GM18858 (cell line): ENCODE measurements at regions not wholly inside any gene's neighbourhood (a gene's known extent, or its start where the extent isn't known, plus 50 kb on each side); places are given as distances from the start of the nearest gene placed in this dataset.
"Not testable (repeated sequence)": the region's sequence is repeated elsewhere in the genome, so short reads cannot be mapped to it uniquely, and the experiment has no call there.

Experiments used
- ATAC-seq: cut with Tn5 transposase; IDR thresholded peaks from one replicate; pipeline ENCODE4 v1.9.1; 2021; ENCODE audit not compliant: unreplicated experiment

DNA sequence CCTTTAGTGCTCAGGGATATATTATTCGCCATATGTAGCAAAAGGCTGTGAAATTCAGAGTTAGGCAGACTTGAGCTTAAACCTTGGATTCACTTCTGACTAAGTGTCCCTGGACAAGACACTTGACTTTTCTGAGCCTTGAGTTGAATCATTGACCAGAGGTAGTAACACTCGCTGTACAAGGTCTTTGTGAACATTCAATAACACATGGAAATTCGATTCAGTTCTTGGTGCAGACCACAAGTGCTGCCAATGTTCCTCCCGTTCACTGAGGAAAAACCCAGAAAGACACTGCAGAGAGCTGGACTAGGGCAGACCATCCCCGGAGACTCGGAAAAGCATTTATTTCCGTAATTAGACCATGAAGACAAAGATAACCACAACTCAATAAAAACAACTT is 901.4 kb downstream of the AACS start:
- no peak for ATAC-seq

DNA sequence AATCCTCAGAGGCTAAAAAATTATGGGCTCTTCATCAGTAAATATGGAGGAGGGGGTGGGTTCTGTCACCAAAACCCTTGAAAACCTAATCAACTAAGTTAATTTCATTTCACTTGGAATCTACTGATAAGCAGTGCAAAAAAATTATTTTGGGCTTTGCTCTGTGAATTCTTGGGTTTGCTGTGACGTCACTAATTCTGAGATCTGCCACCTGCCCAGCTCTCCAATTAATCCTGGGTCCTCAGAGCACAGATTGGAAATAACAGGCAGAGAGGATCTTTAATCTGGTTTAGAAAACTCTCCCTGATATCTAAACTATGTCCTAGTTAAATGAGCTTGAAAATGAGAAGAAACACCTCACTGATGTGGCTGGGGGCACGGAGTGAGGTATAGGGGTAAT is 903.2 kb downstream of the AACS start:
- ATAC-seq, result no peak

- no peak for ATAC-seq
These were observed 906.7 kb downstream of the AACS start for GRCh38 chr12:125971981-125972380.

DNA sequence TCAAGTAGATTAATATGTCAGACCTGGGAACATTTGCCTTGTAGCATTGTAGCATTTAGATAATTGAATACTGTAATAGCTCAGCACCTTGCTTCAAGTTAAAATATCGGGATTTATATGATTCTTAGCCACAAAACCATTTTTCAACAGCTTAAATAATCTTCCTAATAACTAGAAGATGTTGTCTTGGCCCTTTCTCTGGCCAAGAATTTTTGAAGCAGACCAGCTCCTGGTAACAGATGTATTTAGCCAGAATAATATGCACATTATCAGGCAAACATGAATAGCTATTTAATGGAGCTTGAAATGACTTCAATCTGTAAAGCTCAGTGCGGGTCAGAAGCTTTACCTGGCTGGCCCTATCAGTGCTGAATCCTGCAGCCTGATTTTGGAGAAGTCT is 913.1 kb downstream of the AACS start:
- no peak for ATAC-seq

DNA sequence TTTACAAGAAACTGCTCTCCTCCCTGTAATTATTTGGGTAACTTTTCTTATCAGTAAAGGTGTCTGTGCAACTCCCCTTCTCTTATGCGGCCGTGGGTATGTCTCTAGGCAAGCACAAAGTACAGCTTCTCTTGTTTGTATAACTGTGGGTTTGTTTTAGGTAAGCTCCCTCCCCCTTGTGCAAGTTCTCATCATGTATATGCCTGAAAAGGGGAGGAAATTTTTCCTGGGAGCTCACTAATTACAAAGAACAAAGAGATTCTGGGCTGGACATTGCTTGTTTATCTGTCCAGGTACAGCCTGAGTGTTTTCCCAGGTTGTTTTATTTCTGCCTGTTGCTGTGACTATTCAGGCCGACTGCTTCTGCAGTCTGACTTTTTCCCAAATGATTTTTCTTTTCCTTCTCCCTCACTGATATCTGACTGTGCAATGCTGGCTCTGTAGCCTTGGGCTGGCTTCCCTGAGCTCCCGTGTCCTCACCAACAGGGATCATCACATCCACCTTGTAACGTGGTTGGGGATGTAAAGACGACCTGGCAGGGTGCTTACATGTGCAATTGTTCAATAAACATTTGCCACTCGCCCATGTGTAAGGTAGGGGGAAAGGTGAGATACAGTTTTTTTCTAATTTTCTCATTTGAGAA is 916.5 kb downstream of the AACS start:
- ATAC-seq, result no peak

DNA sequence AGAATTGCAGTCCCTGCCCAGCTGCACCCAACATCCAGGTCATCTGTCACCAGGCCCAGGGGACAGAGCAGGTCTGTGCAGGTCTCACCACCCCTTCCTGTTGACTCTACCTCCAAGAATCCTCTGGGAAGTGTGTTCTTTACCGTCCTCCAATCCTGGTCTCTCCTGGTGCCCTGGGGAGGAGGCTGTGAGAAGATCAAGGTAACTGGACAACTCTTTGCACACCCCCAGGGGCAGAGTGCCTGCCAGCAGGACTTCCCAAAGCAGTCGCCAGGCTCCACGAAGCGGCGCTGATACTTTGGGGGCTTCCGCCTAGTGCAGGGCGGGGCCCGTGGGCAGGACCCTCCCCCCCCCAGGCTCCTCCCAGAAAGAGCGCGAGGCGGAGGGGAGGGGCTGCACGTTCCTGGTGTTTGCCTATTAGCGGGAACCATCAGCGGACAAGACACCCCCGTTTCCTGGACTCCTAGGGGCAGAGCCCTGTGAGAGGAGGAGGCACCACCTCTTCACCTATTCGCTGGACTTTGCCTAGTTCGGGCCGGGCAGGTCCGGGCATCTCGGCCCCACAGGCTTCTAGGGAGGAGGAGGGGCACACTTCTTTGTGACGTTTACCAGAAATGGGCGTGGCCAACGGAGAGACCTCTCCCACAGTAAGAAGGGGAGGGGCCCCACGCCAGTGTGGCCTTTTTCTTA is 918.0 kb downstream of the AACS start:
- no peak for ATAC-seq

DNA sequence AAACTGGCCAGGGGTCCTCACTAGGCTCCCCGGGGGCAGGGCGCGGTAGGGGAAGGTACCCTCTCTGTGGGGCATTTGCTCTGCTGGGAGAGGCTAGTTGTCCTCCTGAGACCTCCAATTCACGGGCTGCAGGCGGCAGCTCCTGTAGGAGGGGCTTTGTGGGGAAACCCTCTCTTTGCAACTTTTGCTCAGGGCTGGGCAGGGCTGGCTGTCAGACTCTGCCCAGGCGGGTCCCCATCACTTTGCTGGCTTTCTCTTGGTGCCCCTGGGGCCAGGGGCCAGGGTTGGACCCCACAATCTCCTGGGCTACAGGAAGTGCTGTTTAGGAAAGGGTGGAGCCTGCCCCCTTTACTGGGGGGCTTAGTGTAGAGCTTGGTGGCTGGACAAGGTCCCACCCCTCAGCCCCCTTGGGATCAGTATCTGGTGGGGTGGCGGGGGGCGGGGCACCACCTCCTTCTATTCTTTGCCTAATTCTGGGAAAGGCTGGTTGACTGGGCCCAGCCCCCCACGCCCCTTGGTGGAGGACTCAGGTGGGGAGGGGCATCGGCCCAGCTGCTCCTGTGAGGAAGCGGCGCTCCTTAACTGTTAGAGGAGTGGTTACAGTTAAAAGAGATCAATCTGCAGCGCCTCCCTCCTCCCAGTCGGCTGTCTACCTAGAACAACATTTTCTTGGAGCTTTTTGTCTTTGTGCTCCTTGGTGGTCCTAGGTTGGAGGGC is 918.7 kb downstream of the AACS start:
- ATAC-seq, result no peak

GRCh38 chr12:125988545-125988944 is 923.3 kb downstream of the AACS start:
- no peak for ATAC-seq

- no peak for ATAC-seq
These were observed 924.5 kb downstream of the AACS start for GRCh38 chr12:125989696-125990095.

DNA sequence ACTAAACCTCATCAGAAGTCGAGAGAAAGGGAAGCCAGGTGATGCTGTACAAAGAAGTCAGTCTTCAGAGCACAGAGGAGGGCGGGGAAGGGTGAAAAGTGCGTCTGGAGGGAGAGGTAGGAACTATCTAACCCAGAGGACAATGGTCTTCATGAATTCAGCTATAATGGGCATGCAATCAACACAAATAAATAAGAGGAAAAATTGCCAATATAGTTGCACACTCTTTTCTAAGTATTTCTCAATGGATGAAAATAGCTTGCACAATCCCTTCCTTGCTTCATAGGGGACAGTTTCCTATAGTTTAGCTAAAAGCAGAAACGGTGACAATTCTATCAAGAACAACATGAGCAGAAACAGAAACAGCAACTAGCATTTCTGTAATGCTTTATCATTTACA is 931.2 kb downstream of the AACS start:
- ATAC-seq, result no peak

DNA sequence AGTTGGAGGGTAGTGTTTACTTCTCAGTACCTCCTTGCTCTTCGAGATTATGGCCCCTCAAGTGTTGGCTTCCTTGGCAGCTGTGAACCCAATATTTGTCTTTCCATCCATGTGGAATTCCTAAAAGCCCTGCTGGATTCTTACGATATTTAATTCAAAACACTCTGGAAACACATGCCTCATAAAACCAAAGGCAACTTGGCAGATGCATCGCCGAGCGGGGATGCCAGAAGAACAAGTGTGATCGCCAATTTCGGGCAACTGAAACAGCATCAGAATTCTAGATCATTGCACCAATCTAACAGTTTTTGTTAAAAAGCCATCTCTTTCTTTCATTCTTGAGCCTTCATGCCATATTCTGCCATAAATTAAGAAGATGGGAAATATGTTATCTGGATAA is 934.4 kb downstream of the AACS start:
- no peak for ATAC-seq

GRCh38 chr12:126019385-126019784 is 954.1 kb downstream of the AACS start:
- ATAC-seq, result no peak

DNA sequence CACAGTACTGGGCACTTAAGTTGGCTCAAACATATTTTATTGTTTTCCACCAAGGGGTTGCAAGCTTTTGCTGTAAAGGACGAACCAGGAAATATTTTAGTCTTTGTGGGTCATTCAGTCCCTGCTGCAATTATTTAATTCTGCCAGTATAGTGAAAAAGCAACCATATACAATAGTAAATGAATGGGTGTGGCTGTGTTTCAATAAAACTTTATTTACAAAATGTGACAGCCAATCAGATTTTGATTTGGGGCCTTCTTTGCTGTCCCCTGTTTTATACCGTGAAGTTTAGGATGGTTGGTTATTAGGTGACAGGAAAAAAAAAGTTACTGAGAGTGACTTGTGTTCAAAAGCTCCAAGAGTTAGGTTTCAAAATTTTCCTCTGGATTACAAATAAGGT is 956.4 kb downstream of the AACS start:
- no peak for ATAC-seq

DNA sequence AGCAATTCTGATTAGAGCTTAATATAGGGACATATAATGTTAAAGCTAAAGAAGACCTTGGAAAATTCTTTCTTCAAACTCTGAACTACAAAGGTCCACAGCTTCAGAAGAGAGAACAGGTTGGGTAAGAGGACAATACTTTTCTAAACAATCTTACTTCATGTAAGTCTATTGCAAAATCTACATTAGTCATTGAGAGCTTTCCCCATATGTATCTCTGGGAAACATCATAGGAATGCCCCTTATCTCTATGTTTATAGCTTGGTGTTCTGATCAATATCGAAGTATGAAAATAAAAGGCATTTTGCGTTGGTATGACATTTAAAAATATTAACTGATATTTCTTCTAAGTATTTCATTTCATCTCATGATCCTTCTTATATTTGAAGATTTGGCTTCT is 962.6 kb downstream of the AACS start:
- no peak for ATAC-seq

- ATAC-seq, result no peak
These were observed 965.3 kb downstream of the AACS start for GRCh38 chr12:126030573-126030972.

DNA sequence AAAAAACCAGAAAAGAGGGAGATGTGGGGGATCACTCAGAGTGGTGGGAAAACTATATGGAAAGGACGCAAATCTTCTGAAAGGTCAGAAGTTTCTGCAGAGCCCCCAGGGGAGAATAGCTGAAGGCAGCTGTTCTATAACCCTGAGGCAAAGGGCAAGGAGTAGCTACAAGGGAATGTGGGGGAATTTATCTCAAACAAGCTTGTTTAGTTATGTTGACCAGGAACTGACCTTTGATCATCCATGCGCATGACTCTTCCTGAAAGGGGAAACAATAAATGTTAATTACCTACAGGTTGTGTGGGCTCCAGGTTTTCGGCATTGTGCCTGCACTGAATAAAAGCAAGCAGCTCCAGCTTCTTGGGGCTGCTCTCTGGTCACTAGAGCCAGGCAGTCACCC is 968.5 kb downstream of the AACS start:
- no peak for ATAC-seq

- no peak for ATAC-seq
These were observed 971.1 kb downstream of the AACS start for GRCh38 chr12:126036348-126036747.

DNA sequence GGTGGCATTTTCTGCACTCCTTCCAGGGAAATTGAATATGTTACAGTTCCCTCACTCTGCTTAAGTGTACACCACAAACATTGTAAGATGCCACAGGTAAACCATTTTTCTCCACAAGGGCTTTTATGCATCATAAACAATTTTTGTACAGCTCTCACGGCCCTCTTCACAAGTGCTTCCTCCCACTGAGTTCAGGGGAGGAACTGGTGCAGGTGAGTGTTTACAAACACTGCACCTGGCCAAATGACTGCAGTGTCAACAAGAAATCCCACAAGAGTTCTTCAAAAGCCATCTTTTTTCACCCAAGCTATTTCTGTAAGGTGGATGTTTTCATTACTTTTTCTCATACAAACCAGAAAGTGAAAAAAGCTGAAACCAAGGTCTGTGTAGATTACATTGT is 973.2 kb downstream of the AACS start:
- ATAC-seq, result no peak

DNA sequence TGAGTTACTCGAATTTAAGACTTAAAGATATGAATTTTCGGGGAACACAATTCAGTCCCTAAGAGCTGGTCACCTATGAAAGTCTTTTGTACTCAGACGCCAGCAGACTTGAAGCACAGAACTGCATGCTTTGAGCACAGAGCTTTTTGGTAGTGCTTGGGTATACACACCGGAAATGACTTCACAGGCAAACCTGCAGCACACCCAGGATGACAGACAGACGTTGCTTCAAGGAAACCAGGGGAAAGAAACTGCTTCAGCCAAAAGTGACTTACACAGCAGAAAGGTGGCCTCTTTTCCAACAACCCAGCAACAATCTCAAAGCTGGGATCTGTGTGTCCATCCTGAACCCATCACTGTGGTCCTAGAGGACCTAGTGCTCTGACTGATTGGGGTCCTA is 975.1 kb downstream of the AACS start:
- ATAC-seq, result no peak

- ATAC-seq, result no peak
These were observed 977.1 kb downstream of the AACS start for GRCh38 chr12:126042286-126042685.

DNA sequence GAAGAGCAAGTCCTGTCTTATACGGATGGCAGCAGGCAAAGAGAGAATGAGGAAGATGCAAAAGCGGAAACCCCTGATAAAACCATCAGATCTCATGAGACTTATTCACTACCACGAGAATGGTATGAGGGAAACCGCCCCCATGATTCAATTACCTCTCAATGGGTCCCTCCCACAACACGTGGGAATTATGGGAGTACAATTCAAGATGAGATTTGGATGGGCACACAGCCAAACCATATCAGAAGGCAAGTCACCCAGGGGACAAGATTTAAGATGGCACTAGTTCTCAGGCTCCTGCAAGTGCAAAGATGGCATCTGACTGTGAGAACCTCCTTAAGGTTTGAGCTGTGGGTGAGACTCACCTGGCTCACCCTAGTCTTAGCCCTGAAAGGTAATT is 984.3 kb downstream of the AACS start:
- not testable (repeated sequence) for ATAC-seq

DNA sequence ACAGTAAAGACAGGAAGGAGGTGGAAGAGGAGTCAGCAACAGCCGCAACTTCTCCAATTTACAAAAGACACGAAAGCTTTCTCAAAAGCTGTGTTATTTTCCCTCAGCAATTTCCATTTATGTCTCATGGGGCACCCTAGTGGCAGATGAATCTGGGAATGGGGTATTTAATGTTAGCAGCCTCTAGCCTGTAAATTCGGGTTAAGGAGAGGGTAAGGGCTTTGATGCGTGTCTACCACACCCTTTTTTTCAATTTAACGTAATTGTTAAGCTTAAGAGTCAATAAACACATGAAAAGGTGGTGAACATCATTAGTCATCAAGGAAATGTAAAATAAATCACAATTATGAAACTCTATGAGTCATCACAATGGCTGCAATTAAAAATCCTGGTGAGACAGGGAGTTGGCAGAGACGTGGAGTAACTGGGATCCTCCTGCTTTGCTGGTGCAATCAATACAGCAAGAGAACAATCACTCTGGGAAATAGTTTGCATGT is 986.4 kb downstream of the AACS start:
- ATAC-seq, result no peak
